Endothelial cell of umbilical vein (primary cell): ENCODE measurements at regions not wholly inside any gene's neighbourhood (a gene's known extent, or its start where the extent isn't known, plus 50 kb on each side); places are given as distances from the start of the nearest gene placed in this dataset.

Experiments
- BruUV-seq: library from RNA; stranded (reverse); fragments of 400-500 nt; replicated peaks from 2 replicates; lab custom pipeline; 2021; lab: Mats Ljungman, UMichigan
- CTCF ChIA-PET: fragments of 300-600, 350-600 bp; sonication (Branson Sonifier 250); formaldehyde crosslinking; loops from one replicate; lab custom pipeline; 2021; ENCODE audit warnings: antibody characterized with exemption, inconsistent platforms; lab: Charles Lee
- POLR2A ChIA-PET: fragments of 300-600, 350-600 bp; sonication (Branson Sonifier 250); formaldehyde crosslinking; loops from one replicate; lab custom pipeline; 2021; ENCODE audit warnings: antibody characterized with exemption, inconsistent platforms; lab: Charles Lee
- DNase-seq: peaks from one replicate; pipeline ENCODE4 v3.0.0-alpha.2; 2011; ENCODE audit warnings: low read depth, low spot score
- FAIRE-seq: peaks from 2 replicates; lab custom pipeline; 2011; peaks lifted over from hg19 to GRCh38; lab: Jason Lieb, UNC
- H2AFZ ChIP-seq: 2 replicates; pipeline ENCODE4 v1.6.0; 2012; ENCODE audit warnings: low read depth, low read length, control low read depth, inconsistent platforms
- H3K27ac ChIP-seq: 2 replicates; pipeline ENCODE4 v1.5.1; 2011; ENCODE audit warnings: low read depth, mild to moderate bottlenecking, control low read depth, low read length, moderate library complexity; ENCODE audit not compliant: insufficient read depth
- H3K27me3 ChIP-seq, 2 experiments: 2 replicates each; pipeline versions ENCODE4 v1.6.0 to v1.6.1; 2011; ENCODE audit warnings: low read length in 2 of 2, mixed read lengths in 1 of 2; ENCODE audit not compliant: control insufficient read depth in 2 of 2, insufficient read depth in 2 of 2
- H3K36me3 ChIP-seq, 2 experiments: 2 replicates in 1 of 2; 3 replicates in 1 of 2; pipeline ENCODE4 v1.5.1; 2011; ENCODE audit warnings: low read length in 2 of 2, mild to moderate bottlenecking in 1 of 2, moderate library complexity in 1 of 2; ENCODE audit not compliant: control insufficient read depth in 2 of 2, insufficient read depth in 2 of 2; ENCODE audit errors: extremely low read depth in 1 of 2
- H3K4me1 ChIP-seq: 3 replicates; pipeline ENCODE4 v1.5.1; 2011; ENCODE audit warnings: mild to moderate bottlenecking, low read length; ENCODE audit not compliant: control insufficient read depth, insufficient read depth; ENCODE audit errors: extremely low read depth
- H3K4me2 ChIP-seq: 2 replicates; pipeline ENCODE4 v1.6.1; 2011; ENCODE audit warnings: low read length, control low read depth, mixed read lengths; ENCODE audit not compliant: insufficient read depth
- H3K4me3 ChIP-seq, 3 experiments: fragments of 200-600 bp in 1 of 3; sonication (generic), shearing (Covaris generic) in 1 of 3; replicated peaks in 1 of 3; 2 replicates each; pipeline ENCODE4 v1.5.1; 2011 to 2016; ENCODE audit warnings: control low read depth in 3 of 3, low read length in 3 of 3, mild to moderate bottlenecking in 2 of 3, inconsistent platforms in 1 of 3, low read depth in 1 of 3, moderate library complexity in 1 of 3; ENCODE audit not compliant: insufficient read depth in 1 of 3
- H3K79me2 ChIP-seq: 2 replicates; pipeline ENCODE4 v1.6.0; 2012; ENCODE audit warnings: low read length, inconsistent platforms; ENCODE audit not compliant: control insufficient read depth, insufficient read depth
- H3K9ac ChIP-seq: replicated peaks from 2 replicates; pipeline ENCODE3; 2011; ENCODE audit warnings: low read length, control low read depth; ENCODE audit not compliant: insufficient read depth; ENCODE audit errors: extremely low read depth
- H3K9me1 ChIP-seq: replicated peaks from 3 replicates; pipeline ENCODE4 v1.6.0; 2011; ENCODE audit warnings: mild to moderate bottlenecking, low read length; ENCODE audit not compliant: control insufficient read depth, insufficient read depth; ENCODE audit errors: extremely low read depth
- H3K9me3 ChIP-seq: replicated peaks from 2 replicates; pipeline ENCODE4 v1.5.1; 2012; ENCODE audit warnings: low read length, inconsistent platforms; ENCODE audit not compliant: control insufficient read depth, insufficient read depth
- H4K20me1 ChIP-seq: replicated peaks from 2 replicates; pipeline ENCODE3; 2011; ENCODE audit warnings: mild to moderate bottlenecking, low read length; ENCODE audit not compliant: control insufficient read depth, insufficient read depth; ENCODE audit errors: extremely low read depth
- CTCF ChIP-seq, 2 donors: IDR thresholded peaks; 1 replicate in 1 of 2; 2 replicates in 1 of 2; pipeline ENCODE4 v1.5.1; 2011; ENCODE audit warnings: low read length in 2 of 2, mild to moderate bottlenecking in 2 of 2, moderate library complexity in 2 of 2, control low read depth in 1 of 2, inconsistent platforms in 1 of 2, low read depth in 1 of 2; ENCODE audit not compliant: insufficient read depth in 1 of 2; ENCODE audit errors: extremely low read depth in 1 of 2
- EZH2 ChIP-seq: IDR thresholded peaks from 2 replicates; pipeline ENCODE4 v1.6.1; 2012; ENCODE audit warnings: borderline replicate concordance, low read depth, mild to moderate bottlenecking, moderate library complexity, low read length, inconsistent platforms; ENCODE audit not compliant: severe bottlenecking
- FOS ChIP-seq: IDR thresholded peaks from 2 replicates; pipeline ENCODE4 v1.6.1; 2011; ENCODE audit warnings: mild to moderate bottlenecking, low read length, moderate library complexity, borderline replicate concordance; ENCODE audit not compliant: insufficient read depth
- GATA2 ChIP-seq: IDR thresholded peaks from 2 replicates; pipeline ENCODE4 v1.7.0; 2011; ENCODE audit warnings: low read depth, mild to moderate bottlenecking, moderate library complexity, mixed read lengths, low read length; ENCODE audit not compliant: insufficient read length, insufficient read depth
- JUN ChIP-seq: IDR thresholded peaks from 2 replicates; pipeline ENCODE4 v1.6.1; 2011; ENCODE audit warnings: borderline replicate concordance, low read depth; ENCODE audit not compliant: insufficient read length, insufficient read depth
- MAX ChIP-seq: IDR thresholded peaks from 2 replicates; pipeline ENCODE4 v1.6.1; 2011; ENCODE audit not compliant: insufficient read depth, insufficient read length
- MYC ChIP-seq: IDR thresholded peaks from one replicate; pipeline ENCODE4 v1.6.1; 2011; ENCODE audit warnings: mild to moderate bottlenecking, low read depth, low read length
- POLR2A ChIP-seq: IDR thresholded peaks from 2 replicates; pipeline ENCODE4 v1.6.1; 2012; ENCODE audit warnings: low read depth, mild to moderate bottlenecking, control low read depth, low read length
- POLR2AphosphoS5 ChIP-seq: IDR thresholded peaks from 2 replicates; pipeline ENCODE4 v1.6.1; 2012; ENCODE audit warnings: low read depth, mild to moderate bottlenecking, control low read depth, low read length, moderate library complexity; ENCODE audit not compliant: insufficient read depth
- dilution Hi-C: fragments of 300-500 bp; cut with MboI; formaldehyde crosslinking; loops from one replicate; pipeline ENCODE4 v1.15.0; 2019; ENCODE audit warnings: low sequenced_read_pairs; ENCODE audit not compliant: extremely low pct_ligation_motif_present
- intact Hi-C: fragments of 100-400 bp; cut with micrococcal nuclease; formaldehyde crosslinking; loops from one replicate; pipeline ENCODE4 v1.10.0; 2022

- no peak for TF ChIP-seq EZH2
- no peak for TF ChIP-seq POLR2A
- no peak for TF ChIP-seq MAX
- TF ChIP-seq JUN = no peak
- no peak for TF ChIP-seq MYC
- no peak for TF ChIP-seq CTCF (IDR thresholded peaks at IDR 0.05; ENCODE audit: extremely low read depth in 1 of 2, insufficient read depth in 1 of 2, low read depth in 1 of 2, low read length in 2 of 2)
- FAIRE-seq = no peak
Measured at GRCh38 chrX:96140796-96141195, 543.8 kb upstream of the DIAPH2 start.

GRCh38 chrX:96147681-96148080, 537.0 kb upstream of the DIAPH2 start:
- Histone ChIP-seq H3K27ac (no peak overlapping the region), H3K4me3 (no peak overlapping the region), H4K20me1 (no peaks in the 10 kb centered on the region), H3K9me3 (no peaks in the 10 kb centered on the region), H3K27me3 (no peaks in the 10 kb centered on the region), H3K4me1 (no peaks in the 10 kb centered on the region), H2AFZ (no peak overlapping the region), H3K79me2 (no peaks in the 10 kb centered on the region), H3K36me3 (no peaks in the 10 kb centered on the region), H3K9ac (no peak overlapping the region), H3K4me2 (no peak overlapping the region), H3K9me1 (no peaks in the 10 kb centered on the region)
- DNase-seq (peak; percentile 1), FAIRE-seq (no peak)
- CTCF ChIA-PET = no interaction called here
- intact Hi-C loops = no loop called here
- BruUV-seq = no TSS peak
- TF ChIP-seq CTCF (IDR thresholded peaks at IDR 0.05; ENCODE audit: extremely low read depth in 1 of 2, insufficient read depth in 1 of 2, low read depth in 1 of 2, low read length in 2 of 2) (no peak), POLR2AphosphoS5 (no peak), MAX (no peak), GATA2 (no peak), JUN (no peak), MYC (no peak), EZH2 (no peak), POLR2A (no peak), FOS (no peak)
- dilution Hi-C loops = no loop called here
- POLR2A ChIA-PET = no interaction called here

More at GRCh38 chrX:96140796-96141195, 543.8 kb upstream of the DIAPH2 start:
- Histone ChIP-seq H3K9me3 (no peaks in the 10 kb centered on the region), H3K27me3 (no peaks in the 10 kb centered on the region), H3K4me3 (no peak overlapping the region), H3K9ac (no peak overlapping the region), H3K79me2 (no peaks in the 10 kb centered on the region), H4K20me1 (no peaks in the 10 kb centered on the region), H2AFZ (no peak overlapping the region), H3K4me1 (no peaks in the 10 kb centered on the region), H3K36me3 (no peaks in the 10 kb centered on the region), H3K9me1 (no peaks in the 10 kb centered on the region), H3K27ac (no peak overlapping the region), H3K4me2 (no peak overlapping the region)
- no peak for DNase-seq
- intact Hi-C loops = no loop called here
- POLR2A ChIA-PET = no interaction called here
- CTCF ChIA-PET = no interaction called here
- no TSS peak for BruUV-seq
- dilution Hi-C loops = no loop called here
